RWPE2 (cell line): ENCODE measurements at regions not wholly inside any gene's neighbourhood (a gene's known extent, or its start where the extent isn't known, plus 50 kb on each side); places are given as distances from the start of the nearest gene placed in this dataset.

Experiments
- ATAC-seq: fragments of 200-7000 bp; cut with Tn5 transposase; 3 replicates; pipeline ENCODE4 v1.9.1; 2021; ENCODE audit warnings: low read depth
- DNase-seq: peaks from one replicate; pipeline ENCODE4 v3.0.0-alpha.2; 2020; ENCODE audit warnings: low spot score
- H3K27ac ChIP-seq: fragments of 450-650 bp; 2 replicates; pipeline ENCODE4 v1.5.1; 2017; ENCODE audit warnings: mild to moderate bottlenecking; ENCODE audit not compliant: poor library complexity, severe bottlenecking
- H3K27me3 ChIP-seq: fragments of 250-450 bp; sonication (Bioruptor Pico); 2 replicates; pipeline ENCODE4 v1.5.1; 2021; ENCODE audit warnings: mild to moderate bottlenecking, moderate library complexity; ENCODE audit not compliant: insufficient read depth, poor library complexity, severe bottlenecking
- H3K36me3 ChIP-seq: fragments of 250-450 bp; sonication (Bioruptor Pico); 2 replicates; pipeline ENCODE4 v1.5.1; 2020; ENCODE audit warnings: low read depth, mild to moderate bottlenecking, moderate library complexity
- H3K4me1 ChIP-seq: fragments of 250-450 bp; sonication (Bioruptor Pico); 2 replicates; pipeline ENCODE4 v1.5.1; 2021; ENCODE audit warnings: mild to moderate bottlenecking, moderate library complexity; ENCODE audit not compliant: insufficient read depth, poor library complexity, severe bottlenecking
- H3K4me3 ChIP-seq: fragments of 250-450 bp; sonication (Bioruptor Pico); 2 replicates; pipeline ENCODE4 v1.5.1; 2021; ENCODE audit warnings: mild to moderate bottlenecking, moderate library complexity; ENCODE audit not compliant: severe bottlenecking
- H3K9me3 ChIP-seq: fragments of 250-450 bp; sonication (Bioruptor Pico); 2 replicates; pipeline ENCODE4 v1.5.1; 2021; ENCODE audit warnings: mild to moderate bottlenecking, moderate library complexity; ENCODE audit not compliant: severe bottlenecking
- CTCF ChIP-seq: fragments of 450-650 bp; IDR thresholded peaks from one replicate; pipeline ENCODE4 v1.5.1; 2017; ENCODE audit warnings: mild to moderate bottlenecking, moderate library complexity; ENCODE audit not compliant: poor library complexity, severe bottlenecking

- TF ChIP-seq CTCF: no peak
- no peak overlapping the region for H3K4me3 ChIP-seq
- H3K36me3 ChIP-seq: no peaks in the 10 kb centered on the region
- ATAC-seq (no peak), DNase-seq (no peak)
- H3K27ac ChIP-seq: no peak overlapping the region
- no peaks in the 10 kb centered on the region for H3K9me3 ChIP-seq
- no peaks in the 10 kb centered on the region for H3K4me1 ChIP-seq
- H3K27me3 ChIP-seq: no peaks in the 10 kb centered on the region
Measured at GRCh38 chr2:59239146-59239545, 998.0 kb upstream of the FANCL start.

- ATAC-seq (no peak), DNase-seq (no peak)
- H3K4me1 ChIP-seq: no peaks in the 10 kb centered on the region
- H3K4me3 ChIP-seq: no peak overlapping the region
- no peak for TF ChIP-seq CTCF
- no peaks in the 10 kb centered on the region for H3K27me3 ChIP-seq
- H3K27ac ChIP-seq: no peak overlapping the region
- no peaks in the 10 kb centered on the region for H3K9me3 ChIP-seq
- no peaks in the 10 kb centered on the region for H3K36me3 ChIP-seq
Measured at GRCh38 chr2:59237311-59237710, 996.2 kb upstream of the FANCL start.

- DNase-seq (no peak), ATAC-seq (no peak)
- TF ChIP-seq CTCF: no peak
Measured at GRCh38 chr2:59236723-59237122, 995.6 kb upstream of the FANCL start.

GRCh38 chr2:59233920-59234319 lies 992.8 kb upstream of the FANCL start:
- TF ChIP-seq CTCF: no peak
- no peak for DNase-seq
- no peaks in the 10 kb centered on the region for H3K27me3 ChIP-seq
- H3K36me3 ChIP-seq: no peaks in the 10 kb centered on the region
- H3K27ac ChIP-seq: no peak overlapping the region
- no peak overlapping the region for H3K4me3 ChIP-seq
- no peak for ATAC-seq
- no peaks in the 10 kb centered on the region for H3K4me1 ChIP-seq
- no peaks in the 10 kb centered on the region for H3K9me3 ChIP-seq

More at GRCh38 chr2:59236723-59237122, 995.6 kb upstream of the FANCL start:
- Histone ChIP-seq H3K4me1 (no peaks in the 10 kb centered on the region), H3K27ac (no peak overlapping the region), H3K36me3 (no peaks in the 10 kb centered on the region), H3K4me3 (no peak overlapping the region), H3K27me3 (no peaks in the 10 kb centered on the region), H3K9me3 (no peaks in the 10 kb centered on the region)

- H3K36me3 ChIP-seq: no peaks in the 10 kb centered on the region
- no peak for DNase-seq
- no peak for TF ChIP-seq CTCF
- H3K4me1 ChIP-seq: no peaks in the 10 kb centered on the region
- H3K9me3 ChIP-seq: no peaks in the 10 kb centered on the region
- ATAC-seq: no peak
- H3K27me3 ChIP-seq: no peaks in the 10 kb centered on the region
- H3K27ac ChIP-seq: no peak overlapping the region
- no peak overlapping the region for H3K4me3 ChIP-seq
Measured at GRCh38 chr2:59233448-59233847, 992.3 kb upstream of the FANCL start.
